ENCODE measurements at regions not wholly inside any gene's neighbourhood (a gene's known extent, or its start where the extent isn't known, plus 50 kb on each side); places are given as distances from the start of the nearest gene placed in this dataset.

- DNase-seq: peak; percentile 39
These were observed 679.5 kb upstream of the NRSN1 start for GRCh38 chr6:23446469-23446967.

- DNase-seq: no peak
These were observed 678.3 kb upstream of the NRSN1 start for GRCh38 chr6:23447731-23448130.

- DNase-seq: no peak
These were observed 677.7 kb upstream of the NRSN1 start for GRCh38 chr6:23448281-23448680.

GRCh38 chr6:23454080-23454976, 671.7 kb upstream of the NRSN1 start:
- DNase-seq: no peak

GRCh38 chr6:23455754-23456153, 670.3 kb upstream of the NRSN1 start:
- DNase-seq: no peak

GRCh38 chr6:23456396-23456795, 669.6 kb upstream of the NRSN1 start:
- DNase-seq: no peak

GRCh38 chr6:23457321-23457720, 668.7 kb upstream of the NRSN1 start:
- DNase-seq: no peak

GRCh38 chr6:23465912-23466311, 660.1 kb upstream of the NRSN1 start:
- DNase-seq: no peak

- no peak for DNase-seq
These were observed 648.4 kb upstream of the NRSN1 start for GRCh38 chr6:23477586-23477985.

GRCh38 chr6:23478312-23478711, 647.7 kb upstream of the NRSN1 start:
- no peak for DNase-seq

- no peak for DNase-seq
These were observed 642.1 kb upstream of the NRSN1 start for GRCh38 chr6:23483896-23484295.

GRCh38 chr6:23494367-23494766, 631.6 kb upstream of the NRSN1 start:
- DNase-seq: no peak

- peak; percentile 71 for DNase-seq
These were observed 628.0 kb upstream of the NRSN1 start for GRCh38 chr6:23498013-23498412.

- no peak for DNase-seq
These were observed 626.5 kb upstream of the NRSN1 start for GRCh38 chr6:23499549-23499948.

- DNase-seq: no peak
These were observed 622.8 kb upstream of the NRSN1 start for GRCh38 chr6:23503173-23503572.

- no peak for DNase-seq
These were observed 621.0 kb upstream of the NRSN1 start for GRCh38 chr6:23505026-23505425.

- no peak for DNase-seq
These were observed 615.1 kb upstream of the NRSN1 start for GRCh38 chr6:23510778-23511510.

GRCh38 chr6:23511817-23512216, 614.2 kb upstream of the NRSN1 start:
- DNase-seq: no peak

- DNase-seq: no peak
These were observed 607.7 kb upstream of the NRSN1 start for GRCh38 chr6:23518294-23518693.

GRCh38 chr6:23522792-23523547, 603.0 kb upstream of the NRSN1 start:
- DNase-seq: peak; percentile 31

- no peak for DNase-seq
These were observed 602.2 kb upstream of the NRSN1 start for GRCh38 chr6:23523771-23524170.

GRCh38 chr6:23524548-23524947, 601.5 kb upstream of the NRSN1 start:
- no peak for DNase-seq

GRCh38 chr6:23526526-23526925, 599.5 kb upstream of the NRSN1 start:
- DNase-seq: no peak

All from hematopoietic multipotent progenitor cell treated with erythropoietin and hydrocortisone succinate and interleukin-3 and kit ligand, for 4 days (in vitro differentiated cells).